ENCODE measurements at regions not wholly inside any gene's neighbourhood (a gene's known extent, or its start where the extent isn't known, plus 50 kb on each side); places are given as distances from the start of the nearest gene placed in this dataset.

- TF ChIP-seq CTCF (conservative IDR thresholded peaks at IDR 0.05), result no peak
- no peak overlapping the region for H3K9ac ChIP-seq (ENCODE audit: extremely low read depth, insufficient read length, low read length)
- H3K14ac ChIP-seq (ENCODE audit: insufficient read depth, low read length), result no peak overlapping the region
- no peaks in the 10 kb centered on the region for H3K27me3 ChIP-seq (ENCODE audit: insufficient read depth, low read length)
- Mint-ChIP-seq H3K27me3 (ENCODE audit: low read depth) (no peaks in the 10 kb centered on the region), H3K9me3 (no peaks in the 10 kb centered on the region), H3K4me1 (no peaks in the 10 kb centered on the region), H3K4me3 (no peak overlapping the region), H3K27ac (no peak overlapping the region), H3K36me3 (ENCODE audit: insufficient read depth in 1 of 3, low read depth in 3 of 3) (no peaks in the 10 kb centered on the region)
- no peaks in the 10 kb centered on the region for H3K9me3 ChIP-seq (ENCODE audit: control insufficient read depth, low read depth, low read length)
- H3K18ac ChIP-seq (ENCODE audit: insufficient read length, low read depth, low read length), result no peak overlapping the region
- no peak overlapping the region for H3K23ac ChIP-seq (ENCODE audit: insufficient read length, low read depth, low read length)
- H2BK15ac ChIP-seq (ENCODE audit: low read depth, low read length), result no peak overlapping the region
- no peak overlapping the region for H2BK12ac ChIP-seq (ENCODE audit: insufficient read length, low read depth, low read length)
- no peak overlapping the region for H4K8ac ChIP-seq (replicated peaks; ENCODE audit: insufficient read length, low read depth, low read length)
- H3K79me2 ChIP-seq (ENCODE audit: insufficient read depth, low read length), result no peaks in the 10 kb centered on the region
- no CpG with 5 or more reads among the region's 3 CpGs for WGBS (ENCODE audit: extremely low coverage, insufficient read length, low lambda C conversion rate)
- H4K5ac ChIP-seq (ENCODE audit: insufficient read length, low read depth, low read length), result no peak overlapping the region
- no peak overlapping the region for H2BK5ac ChIP-seq (ENCODE audit: insufficient read length, low read length)
- H3K23me2 ChIP-seq (ENCODE audit: insufficient read length, low read depth, low read length, poor library complexity, severe bottlenecking), result no peaks in the 10 kb centered on the region
- no peak overlapping the region for H3K4ac ChIP-seq (ENCODE audit: low read depth, low read length)
- H3K79me1 ChIP-seq (ENCODE audit: insufficient read depth, low read depth, low read length, poor library complexity, severe bottlenecking), result no peaks in the 10 kb centered on the region
- no peak overlapping the region for H2AK5ac ChIP-seq (ENCODE audit: insufficient read length, low read length)
- no peak overlapping the region for H3K4me2 ChIP-seq (ENCODE audit: insufficient read depth, insufficient read length, low read length)
- no peak overlapping the region for H3K27ac ChIP-seq (ENCODE audit: insufficient read length, low read depth, low read length)
- DNase-seq, result no peak
- H2AFZ ChIP-seq (ENCODE audit: low read length), result no peak overlapping the region
- H4K91ac ChIP-seq (ENCODE audit: insufficient read length, low read depth, low read length), result no peak overlapping the region
- no peak overlapping the region for H2BK20ac ChIP-seq (ENCODE audit: low read depth, low read length, poor library complexity, severe bottlenecking)
- no peak overlapping the region for H2BK120ac ChIP-seq (ENCODE audit: low read depth, low read length, poor library complexity, severe bottlenecking)
- no peaks in the 10 kb centered on the region for H4K20me1 ChIP-seq (ENCODE audit: control insufficient read depth, insufficient read depth, insufficient read length)
- no peak overlapping the region for H3K56ac ChIP-seq (ENCODE audit: insufficient read length, low read depth, low read length)
- no peaks in the 10 kb centered on the region for H3K4me1 ChIP-seq (ENCODE audit: insufficient read depth, low read length)
- no peak overlapping the region for H3T11ph ChIP-seq (ENCODE audit: low read length)
These were observed 374.1 kb upstream of the MAD2L1 start for GRCh38 chr4:120440730-120441129.

Data from H9 (cell line).